ENCODE measurements at regions not wholly inside any gene's neighbourhood (a gene's known extent, or its start where the extent isn't known, plus 50 kb on each side); places are given as distances from the start of the nearest gene placed in this dataset.

GRCh38 chr2:129915303-129915840 is 64.1 kb upstream of the RAB6C start (continued):
- TF ChIP-seq NELFE (IDR thresholded peaks at IDR 0.05; ENCODE audit: insufficient read depth, insufficient read length), result no peak
- no peak for TF ChIP-seq CEBPG (CRISPR knock-in tag; IDR thresholded peaks at IDR 0.05)
- TF ChIP-seq CEBPG (tag; conservative IDR thresholded peaks at IDR 0.05 in 1 of 2, IDR thresholded peaks at IDR 0.05 in 1 of 2), result no peak
- no peak for TF ChIP-seq TARDBP (IDR thresholded peaks at IDR 0.05)

- Histone ChIP-seq H3K27ac (ENCODE audit: extremely low read depth, low read depth, low read length) (no peak overlapping the region), H3K27me3 (ENCODE audit: control insufficient read depth in 2 of 2, insufficient read depth in 2 of 2, low read length in 2 of 2) (no peaks in the 10 kb centered on the region), H3K9me3 (replicated peaks; ENCODE audit: control insufficient read depth, insufficient read depth, low read depth, low read length) (no peaks in the 10 kb centered on the region; the same call in 1 of the 2 replicates), H4K20me1 (replicated peaks; ENCODE audit: control insufficient read depth, insufficient read depth, low read length) (no peaks in the 10 kb centered on the region), H3K9ac (ENCODE audit: insufficient read depth in 1 of 2, low read depth in 2 of 2, low read length in 2 of 2) (no peak overlapping the region), H2AFZ (ENCODE audit: low read depth, low read length) (no peak overlapping the region), H3K79me2 (ENCODE audit: control insufficient read depth, insufficient read depth, low read length) (no peaks in the 10 kb centered on the region), H3K4me2 (ENCODE audit: insufficient read depth, low read length) (no peak overlapping the region), H3K36me3 (ENCODE audit: control insufficient read depth, insufficient read depth, low read length) (no peaks in the 10 kb centered on the region), H3K4me1 (replicated peaks in 1 of 2; ENCODE audit: control insufficient read depth in 2 of 2, insufficient read depth in 2 of 2, low read length in 2 of 2) (peaks cover 0 to 5% of the 10 kb centered on the region in 2 experiments; a peak in 2 of 5 replicates), H3K4me3 (no peak overlapping the region), H3K9me1 (ENCODE audit: control insufficient read depth, insufficient read depth, low read length) (no peaks in the 10 kb centered on the region)
- DNase-seq (ENCODE audit: extremely low read depth in 1 of 4, low spot score in 3 of 4), result no peak
- FAIRE-seq, result no peak
- ATAC-seq, result no peak
- WGBS (ENCODE audit: insufficient coverage, low coverage, missing lambda C conversion rate), result 0% methylated on average over 1 of the region's 1 CpG
- BruUV-seq (replicated peaks), result no TSS peak
- ChIA-PET CTCF (ENCODE audit: low intra/inter-chr PET ratio) (no interaction called here), POLR2A (interaction anchor here (1.2 kb wide), 1 partner anchor 10 kb away, joined by 3 read pairs; no protein-coding TSS in a partner anchor)
- intact Hi-C loops (cut with micrococcal nuclease) (no loop called here), in situ Hi-C loops (cut with MboI) (no loop called here)
- TF ChIP-seq KLF6 (CRISPR knock-in tag; IDR thresholded peaks at IDR 0.05; ENCODE audit: borderline replicate concordance) (no peak), TBL1XR1 (IDR thresholded peaks at IDR 0.05; ENCODE audit: low read length in 2 of 2) (no peak), ZNF133 (CRISPR knock-in tag; IDR thresholded peaks at IDR 0.05) (no peak), ZNF280A (IDR thresholded peaks at IDR 0.05; ENCODE audit: low read depth, partially characterized antibody) (peak; percentile 80), TRIM28 (IDR thresholded peaks at IDR 0.05) (peak; percentile 74; the same call in 1 of the 2 replicates), ZNF512 (tag; IDR thresholded peaks at IDR 0.05) (peak; percentile 71), ZBTB33 (CRISPR knock-in tag; IDR thresholded peaks at IDR 0.05) (no peak), ZNF197 (CRISPR knock-in tag; IDR thresholded peaks at IDR 0.05; ENCODE audit: low read depth) (no peak), BCLAF1 (IDR thresholded peaks at IDR 0.05; ENCODE audit: borderline replicate concordance in 1 of 2, control insufficient read depth in 1 of 2, low read depth in 2 of 2, low read length in 1 of 2) (no peak)
Observed at GRCh38 chr2:129918604-129919003, 60.9 kb upstream of the RAB6C start.
